Endothelial cell of umbilical vein (primary cell): ENCODE measurements at regions not wholly inside any gene's neighbourhood (a gene's known extent, or its start where the extent isn't known, plus 50 kb on each side); places are given as distances from the start of the nearest gene placed in this dataset.

Source experiments
- BruUV-seq: library from RNA; stranded (reverse); fragments of 400-500 nt; replicated peaks from 2 replicates; lab custom pipeline; 2021; lab: Mats Ljungman, UMichigan
- CTCF ChIA-PET: fragments of 300-600, 350-600 bp; sonication (Branson Sonifier 250); formaldehyde crosslinking; loops from one replicate; lab custom pipeline; 2021; ENCODE audit warnings: antibody characterized with exemption, inconsistent platforms; lab: Charles Lee
- POLR2A ChIA-PET: fragments of 300-600, 350-600 bp; sonication (Branson Sonifier 250); formaldehyde crosslinking; loops from one replicate; lab custom pipeline; 2021; ENCODE audit warnings: antibody characterized with exemption, inconsistent platforms; lab: Charles Lee
- DNase-seq: peaks from one replicate; pipeline ENCODE4 v3.0.0-alpha.2; 2011; ENCODE audit warnings: low read depth, low spot score
- FAIRE-seq: peaks from 2 replicates; lab custom pipeline; 2011; peaks lifted over from hg19 to GRCh38; lab: Jason Lieb, UNC
- H2AFZ ChIP-seq: 2 replicates; pipeline ENCODE4 v1.6.0; 2012; ENCODE audit warnings: low read depth, low read length, control low read depth, inconsistent platforms
- H3K27ac ChIP-seq: 2 replicates; pipeline ENCODE4 v1.5.1; 2011; ENCODE audit warnings: low read depth, mild to moderate bottlenecking, control low read depth, low read length, moderate library complexity; ENCODE audit not compliant: insufficient read depth
- H3K27me3 ChIP-seq, 2 experiments: 2 replicates each; pipeline versions ENCODE4 v1.6.0 to v1.6.1; 2011; ENCODE audit warnings: low read length in 2 of 2, mixed read lengths in 1 of 2; ENCODE audit not compliant: control insufficient read depth in 2 of 2, insufficient read depth in 2 of 2
- H3K36me3 ChIP-seq, 2 experiments: 2 replicates in 1 of 2; 3 replicates in 1 of 2; pipeline ENCODE4 v1.5.1; 2011; ENCODE audit warnings: low read length in 2 of 2, mild to moderate bottlenecking in 1 of 2, moderate library complexity in 1 of 2; ENCODE audit not compliant: control insufficient read depth in 2 of 2, insufficient read depth in 2 of 2; ENCODE audit errors: extremely low read depth in 1 of 2
- H3K4me1 ChIP-seq: 3 replicates; pipeline ENCODE4 v1.5.1; 2011; ENCODE audit warnings: mild to moderate bottlenecking, low read length; ENCODE audit not compliant: control insufficient read depth, insufficient read depth; ENCODE audit errors: extremely low read depth
- H3K4me2 ChIP-seq: 2 replicates; pipeline ENCODE4 v1.6.1; 2011; ENCODE audit warnings: low read length, control low read depth, mixed read lengths; ENCODE audit not compliant: insufficient read depth
- H3K4me3 ChIP-seq, 3 experiments: fragments of 200-600 bp in 1 of 3; sonication (generic), shearing (Covaris generic) in 1 of 3; replicated peaks in 1 of 3; 2 replicates each; pipeline ENCODE4 v1.5.1; 2011 to 2016; ENCODE audit warnings: control low read depth in 3 of 3, low read length in 3 of 3, mild to moderate bottlenecking in 2 of 3, inconsistent platforms in 1 of 3, low read depth in 1 of 3, moderate library complexity in 1 of 3; ENCODE audit not compliant: insufficient read depth in 1 of 3
- H3K79me2 ChIP-seq: 2 replicates; pipeline ENCODE4 v1.6.0; 2012; ENCODE audit warnings: low read length, inconsistent platforms; ENCODE audit not compliant: control insufficient read depth, insufficient read depth
- H3K9ac ChIP-seq: replicated peaks from 2 replicates; pipeline ENCODE3; 2011; ENCODE audit warnings: low read length, control low read depth; ENCODE audit not compliant: insufficient read depth; ENCODE audit errors: extremely low read depth
- H3K9me1 ChIP-seq: replicated peaks from 3 replicates; pipeline ENCODE4 v1.6.0; 2011; ENCODE audit warnings: mild to moderate bottlenecking, low read length; ENCODE audit not compliant: control insufficient read depth, insufficient read depth; ENCODE audit errors: extremely low read depth
- H3K9me3 ChIP-seq: replicated peaks from 2 replicates; pipeline ENCODE4 v1.5.1; 2012; ENCODE audit warnings: low read length, inconsistent platforms; ENCODE audit not compliant: control insufficient read depth, insufficient read depth
- H4K20me1 ChIP-seq: replicated peaks from 2 replicates; pipeline ENCODE3; 2011; ENCODE audit warnings: mild to moderate bottlenecking, low read length; ENCODE audit not compliant: control insufficient read depth, insufficient read depth; ENCODE audit errors: extremely low read depth
- EZH2 ChIP-seq: IDR thresholded peaks from 2 replicates; pipeline ENCODE4 v1.6.1; 2012; ENCODE audit warnings: borderline replicate concordance, low read depth, mild to moderate bottlenecking, moderate library complexity, low read length, inconsistent platforms; ENCODE audit not compliant: severe bottlenecking
- FOS ChIP-seq: IDR thresholded peaks from 2 replicates; pipeline ENCODE4 v1.6.1; 2011; ENCODE audit warnings: mild to moderate bottlenecking, low read length, moderate library complexity, borderline replicate concordance; ENCODE audit not compliant: insufficient read depth
- GATA2 ChIP-seq: IDR thresholded peaks from 2 replicates; pipeline ENCODE4 v1.7.0; 2011; ENCODE audit warnings: low read depth, mild to moderate bottlenecking, moderate library complexity, mixed read lengths, low read length; ENCODE audit not compliant: insufficient read length, insufficient read depth
- MYC ChIP-seq: IDR thresholded peaks from one replicate; pipeline ENCODE4 v1.6.1; 2011; ENCODE audit warnings: mild to moderate bottlenecking, low read depth, low read length
- POLR2A ChIP-seq: IDR thresholded peaks from 2 replicates; pipeline ENCODE4 v1.6.1; 2012; ENCODE audit warnings: low read depth, mild to moderate bottlenecking, control low read depth, low read length
- POLR2AphosphoS5 ChIP-seq: IDR thresholded peaks from 2 replicates; pipeline ENCODE4 v1.6.1; 2012; ENCODE audit warnings: low read depth, mild to moderate bottlenecking, control low read depth, low read length, moderate library complexity; ENCODE audit not compliant: insufficient read depth
- dilution Hi-C: fragments of 300-500 bp; cut with MboI; formaldehyde crosslinking; loops from one replicate; pipeline ENCODE4 v1.15.0; 2019; ENCODE audit warnings: low sequenced_read_pairs; ENCODE audit not compliant: extremely low pct_ligation_motif_present
- intact Hi-C: fragments of 100-400 bp; cut with micrococcal nuclease; formaldehyde crosslinking; loops from one replicate; pipeline ENCODE4 v1.10.0; 2022
- TF ChIP-seq, protein P1 (sequence below), 2 donors: IDR thresholded peaks; 1 replicate in 1 of 2; 2 replicates in 1 of 2; pipeline ENCODE4 v1.5.1; 2011; ENCODE audit warnings: low read length in 2 of 2, mild to moderate bottlenecking in 2 of 2, moderate library complexity in 2 of 2, control low read depth in 1 of 2, inconsistent platforms in 1 of 2, low read depth in 1 of 2; ENCODE audit not compliant: insufficient read depth in 1 of 2; ENCODE audit errors: extremely low read depth in 1 of 2
- TF ChIP-seq, protein P2 (sequence below): IDR thresholded peaks from 2 replicates; pipeline ENCODE4 v1.6.1; 2011; ENCODE audit not compliant: insufficient read depth, insufficient read length

DNA sequence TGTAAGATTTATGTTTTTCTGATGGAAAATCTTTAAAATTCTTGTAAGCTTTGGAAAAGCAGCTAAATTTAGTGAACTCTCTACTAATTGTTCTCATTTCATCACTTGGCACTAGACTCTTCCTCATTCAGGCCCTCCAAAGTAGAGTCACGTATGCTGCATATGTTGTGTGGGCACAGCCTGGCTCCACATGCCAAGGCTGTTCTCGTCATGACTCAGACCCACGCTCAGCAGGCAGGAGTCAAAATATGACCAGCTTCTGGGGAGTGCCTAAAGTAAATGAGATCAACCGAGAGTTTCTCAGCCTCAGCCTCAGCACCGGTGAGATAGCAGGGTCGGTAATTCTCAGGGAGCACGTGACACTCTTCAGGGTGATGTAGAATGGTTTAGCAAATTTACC, 1672.9 kb downstream of the REEP3 start:
- no peak for FAIRE-seq
- H3K27ac ChIP-seq: no peak overlapping the region
- CTCF ChIA-PET: no interaction called here
- no peaks in the 10 kb centered on the region for H3K36me3 ChIP-seq
- POLR2A ChIA-PET: no interaction called here
- no peaks in the 10 kb centered on the region for H3K9me1 ChIP-seq
- H2AFZ ChIP-seq: no peak overlapping the region
- no peak for DNase-seq
- no peak overlapping the region for H3K9ac ChIP-seq
- H3K9me3 ChIP-seq: no peaks in the 10 kb centered on the region
- dilution Hi-C loops (no loop called here), intact Hi-C loops (no loop called here)
- H3K27me3 ChIP-seq: no peaks in the 10 kb centered on the region
- TF ChIP-seq, protein P1, sequence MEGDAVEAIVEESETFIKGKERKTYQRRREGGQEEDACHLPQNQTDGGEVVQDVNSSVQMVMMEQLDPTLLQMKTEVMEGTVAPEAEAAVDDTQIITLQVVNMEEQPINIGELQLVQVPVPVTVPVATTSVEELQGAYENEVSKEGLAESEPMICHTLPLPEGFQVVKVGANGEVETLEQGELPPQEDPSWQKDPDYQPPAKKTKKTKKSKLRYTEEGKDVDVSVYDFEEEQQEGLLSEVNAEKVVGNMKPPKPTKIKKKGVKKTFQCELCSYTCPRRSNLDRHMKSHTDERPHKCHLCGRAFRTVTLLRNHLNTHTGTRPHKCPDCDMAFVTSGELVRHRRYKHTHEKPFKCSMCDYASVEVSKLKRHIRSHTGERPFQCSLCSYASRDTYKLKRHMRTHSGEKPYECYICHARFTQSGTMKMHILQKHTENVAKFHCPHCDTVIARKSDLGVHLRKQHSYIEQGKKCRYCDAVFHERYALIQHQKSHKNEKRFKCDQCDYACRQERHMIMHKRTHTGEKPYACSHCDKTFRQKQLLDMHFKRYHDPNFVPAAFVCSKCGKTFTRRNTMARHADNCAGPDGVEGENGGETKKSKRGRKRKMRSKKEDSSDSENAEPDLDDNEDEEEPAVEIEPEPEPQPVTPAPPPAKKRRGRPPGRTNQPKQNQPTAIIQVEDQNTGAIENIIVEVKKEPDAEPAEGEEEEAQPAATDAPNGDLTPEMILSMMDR (IDR thresholded peaks at IDR 0.05; ENCODE audit: extremely low read depth in 1 of 2, insufficient read depth in 1 of 2, low read depth in 1 of 2, low read length in 2 of 2): no peak
- no peak for TF ChIP-seq FOS
- TF ChIP-seq GATA2: no peak
- TF ChIP-seq POLR2AphosphoS5: no peak
- no peak for TF ChIP-seq MYC
- no peaks in the 10 kb centered on the region for H4K20me1 ChIP-seq
- no peak overlapping the region for H3K4me2 ChIP-seq
- no peaks in the 10 kb centered on the region for H3K79me2 ChIP-seq
- H3K4me3 ChIP-seq: no peak overlapping the region
- BruUV-seq: no TSS peak
- H3K4me1 ChIP-seq: no peaks in the 10 kb centered on the region

DNA sequence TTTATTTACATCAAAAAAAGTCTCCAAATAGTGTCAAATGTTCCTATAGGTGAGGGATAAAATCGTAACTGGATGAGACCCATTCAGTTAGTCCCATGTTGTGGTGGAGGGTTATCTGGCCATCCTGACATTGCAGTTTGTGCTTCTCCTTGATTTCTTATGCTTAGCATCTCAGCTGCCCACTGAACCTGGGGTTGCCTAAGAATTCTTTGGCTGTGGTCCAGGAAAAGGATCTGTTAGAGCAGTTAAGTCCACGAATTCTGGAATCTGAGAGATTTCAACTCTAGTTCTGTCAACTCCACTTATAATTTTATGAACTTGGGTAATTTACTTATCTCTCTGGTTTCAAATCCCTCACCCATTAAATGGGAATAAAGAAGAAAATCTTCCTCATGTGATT, 1673.4 kb downstream of the REEP3 start:
- no peaks in the 10 kb centered on the region for H3K9me1 ChIP-seq
- no peak overlapping the region for H3K4me2 ChIP-seq
- no peak overlapping the region for H2AFZ ChIP-seq
- no peaks in the 10 kb centered on the region for H3K27me3 ChIP-seq
- no peak overlapping the region for H3K4me3 ChIP-seq
- TF ChIP-seq GATA2: no peak
- no peak for TF ChIP-seq EZH2
- TF ChIP-seq, protein P2, sequence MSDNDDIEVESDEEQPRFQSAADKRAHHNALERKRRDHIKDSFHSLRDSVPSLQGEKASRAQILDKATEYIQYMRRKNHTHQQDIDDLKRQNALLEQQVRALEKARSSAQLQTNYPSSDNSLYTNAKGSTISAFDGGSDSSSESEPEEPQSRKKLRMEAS: no peak
- TF ChIP-seq, protein P1 (IDR thresholded peaks at IDR 0.05; ENCODE audit: extremely low read depth in 1 of 2, insufficient read depth in 1 of 2, low read depth in 1 of 2, low read length in 2 of 2): no peak
- no peak for TF ChIP-seq POLR2AphosphoS5
- no peak for TF ChIP-seq MYC
- TF ChIP-seq POLR2A: no peak
- intact Hi-C loops: no loop called here
- H4K20me1 ChIP-seq: no peaks in the 10 kb centered on the region
- ChIA-PET CTCF (no interaction called here), POLR2A (no interaction called here)
- no TSS peak for BruUV-seq
- H3K27ac ChIP-seq: no peak overlapping the region
- FAIRE-seq (no peak), DNase-seq (no peak)
- H3K79me2 ChIP-seq: no peaks in the 10 kb centered on the region
- no peak overlapping the region for H3K9ac ChIP-seq
- dilution Hi-C loops: no loop called here
- no peaks in the 10 kb centered on the region for H3K36me3 ChIP-seq
- H3K9me3 ChIP-seq: no peaks in the 10 kb centered on the region
- H3K4me1 ChIP-seq: no peaks in the 10 kb centered on the region
